ENCODE measurements at regions not wholly inside any gene's neighbourhood (a gene's known extent, or its start where the extent isn't known, plus 50 kb on each side); places are given as distances from the start of the nearest gene placed in this dataset.

DNA sequence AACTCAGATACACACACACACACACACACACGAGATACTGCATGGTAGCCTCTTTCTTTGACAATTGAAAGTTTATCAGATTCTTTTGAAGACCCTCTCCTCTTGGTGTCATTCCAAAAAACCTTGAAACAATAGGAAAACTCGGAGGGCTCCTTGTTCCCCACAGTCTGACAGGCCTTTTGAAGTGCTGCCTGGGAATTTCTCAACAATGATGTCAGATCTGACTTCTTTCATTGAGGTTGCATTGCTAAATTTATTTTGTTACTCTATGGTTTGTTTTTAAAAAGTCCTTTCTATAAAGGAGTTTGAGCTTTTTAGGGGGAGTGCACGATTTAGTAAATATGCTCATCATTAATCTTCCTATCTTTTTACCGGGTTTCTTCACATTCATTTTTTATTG is 583.9 kb downstream of the SEMA5A start:
- TF ChIP-seq, protein P1, sequence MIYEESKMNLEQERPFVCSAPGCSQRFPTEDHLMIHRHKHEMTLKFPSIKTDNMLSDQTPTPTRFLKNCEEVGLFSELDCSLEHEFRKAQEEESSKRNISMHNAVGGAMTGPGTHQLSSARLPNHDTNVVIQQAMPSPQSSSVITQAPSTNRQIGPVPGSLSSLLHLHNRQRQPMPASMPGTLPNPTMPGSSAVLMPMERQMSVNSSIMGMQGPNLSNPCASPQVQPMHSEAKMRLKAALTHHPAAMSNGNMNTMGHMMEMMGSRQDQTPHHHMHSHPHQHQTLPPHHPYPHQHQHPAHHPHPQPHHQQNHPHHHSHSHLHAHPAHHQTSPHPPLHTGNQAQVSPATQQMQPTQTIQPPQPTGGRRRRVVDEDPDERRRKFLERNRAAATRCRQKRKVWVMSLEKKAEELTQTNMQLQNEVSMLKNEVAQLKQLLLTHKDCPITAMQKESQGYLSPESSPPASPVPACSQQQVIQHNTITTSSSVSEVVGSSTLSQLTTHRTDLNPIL (CRISPR knock-in tag; IDR thresholded peaks at IDR 0.05; ENCODE audit: low read depth), result no peak
- TF ChIP-seq BACH2 (CRISPR knock-in tag; IDR thresholded peaks at IDR 0.05; ENCODE audit: borderline replicate concordance), result no peak
- TF ChIP-seq ZNF565 (CRISPR knock-in tag; conservative IDR thresholded peaks at IDR 0.05; ENCODE audit: low read depth), result no peak
- TF ChIP-seq, protein P2, sequence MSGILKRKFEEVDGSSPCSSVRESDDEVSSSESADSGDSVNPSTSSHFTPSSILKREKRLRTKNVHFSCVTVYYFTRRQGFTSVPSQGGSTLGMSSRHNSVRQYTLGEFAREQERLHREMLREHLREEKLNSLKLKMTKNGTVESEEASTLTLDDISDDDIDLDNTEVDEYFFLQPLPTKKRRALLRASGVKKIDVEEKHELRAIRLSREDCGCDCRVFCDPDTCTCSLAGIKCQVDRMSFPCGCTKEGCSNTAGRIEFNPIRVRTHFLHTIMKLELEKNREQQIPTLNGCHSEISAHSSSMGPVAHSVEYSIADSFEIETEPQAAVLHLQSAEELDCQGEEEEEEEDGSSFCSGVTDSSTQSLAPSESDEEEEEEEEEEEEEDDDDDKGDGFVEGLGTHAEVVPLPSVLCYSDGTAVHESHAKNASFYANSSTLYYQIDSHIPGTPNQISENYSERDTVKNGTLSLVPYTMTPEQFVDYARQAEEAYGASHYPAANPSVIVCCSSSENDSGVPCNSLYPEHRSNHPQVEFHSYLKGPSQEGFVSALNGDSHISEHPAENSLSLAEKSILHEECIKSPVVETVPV (CRISPR knock-in tag; IDR thresholded peaks at IDR 0.05), result no peak
- no peak for ATAC-seq

DNA sequence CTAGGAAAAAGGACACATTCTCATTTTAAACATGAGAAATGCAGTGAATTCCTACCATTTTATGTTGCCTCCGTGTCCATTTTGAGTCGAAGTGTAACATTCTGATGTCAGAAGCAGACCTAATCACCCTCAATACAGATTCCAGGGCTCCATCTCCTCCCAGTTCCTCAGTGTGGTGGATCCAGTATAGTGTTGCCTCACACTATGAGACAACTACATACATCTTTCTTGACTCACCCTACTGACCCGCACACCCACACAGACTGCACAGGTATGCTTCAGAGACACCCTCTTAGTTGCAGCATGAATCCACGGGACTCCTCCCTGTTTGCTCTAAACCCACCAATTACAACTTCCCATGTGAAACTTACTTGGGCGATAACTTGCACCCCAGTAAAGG is 564.9 kb downstream of the SEMA5A start:
- ATAC-seq, result no peak
- no peak for TF ChIP-seq RARB (CRISPR knock-in tag; IDR thresholded peaks at IDR 0.05)
- TF ChIP-seq ESRRG (CRISPR knock-in tag; IDR thresholded peaks at IDR 0.05), result no peak
- no peak for TF ChIP-seq ZFP3 (CRISPR knock-in tag; IDR thresholded peaks at IDR 0.05)
- TF ChIP-seq ARNTL (CRISPR knock-in tag; IDR thresholded peaks at IDR 0.05; ENCODE audit: borderline replicate concordance, low read depth), result no peak
- TF ChIP-seq ISL1 (CRISPR knock-in tag; IDR thresholded peaks at IDR 0.05), result no peak
- TF ChIP-seq ZNF565 (CRISPR knock-in tag; conservative IDR thresholded peaks at IDR 0.05; ENCODE audit: low read depth), result no peak
- no peak for TF ChIP-seq ZFP30 (CRISPR knock-in tag; IDR thresholded peaks at IDR 0.05)
- TF ChIP-seq, protein P1 (CRISPR knock-in tag; IDR thresholded peaks at IDR 0.05; ENCODE audit: low read depth), result no peak
- no peak for TF ChIP-seq CSDC2 (CRISPR knock-in tag; IDR thresholded peaks at IDR 0.05)
- TF ChIP-seq, protein P3, sequence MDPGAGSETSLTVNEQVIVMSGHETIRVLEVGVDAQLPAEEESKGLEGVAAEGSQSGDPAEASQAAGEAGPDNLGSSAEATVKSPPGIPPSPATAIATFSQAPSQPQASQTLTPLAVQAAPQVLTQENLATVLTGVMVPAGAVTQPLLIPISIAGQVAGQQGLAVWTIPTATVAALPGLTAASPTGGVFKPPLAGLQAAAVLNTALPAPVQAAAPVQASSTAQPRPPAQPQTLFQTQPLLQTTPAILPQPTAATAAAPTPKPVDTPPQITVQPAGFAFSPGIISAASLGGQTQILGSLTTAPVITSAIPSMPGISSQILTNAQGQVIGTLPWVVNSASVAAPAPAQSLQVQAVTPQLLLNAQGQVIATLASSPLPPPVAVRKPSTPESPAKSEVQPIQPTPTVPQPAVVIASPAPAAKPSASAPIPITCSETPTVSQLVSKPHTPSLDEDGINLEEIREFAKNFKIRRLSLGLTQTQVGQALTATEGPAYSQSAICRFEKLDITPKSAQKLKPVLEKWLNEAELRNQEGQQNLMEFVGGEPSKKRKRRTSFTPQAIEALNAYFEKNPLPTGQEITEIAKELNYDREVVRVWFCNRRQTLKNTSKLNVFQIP (CRISPR knock-in tag; IDR thresholded peaks at IDR 0.05; ENCODE audit: borderline replicate concordance, low read depth), result no peak
- TF ChIP-seq, protein P4, sequence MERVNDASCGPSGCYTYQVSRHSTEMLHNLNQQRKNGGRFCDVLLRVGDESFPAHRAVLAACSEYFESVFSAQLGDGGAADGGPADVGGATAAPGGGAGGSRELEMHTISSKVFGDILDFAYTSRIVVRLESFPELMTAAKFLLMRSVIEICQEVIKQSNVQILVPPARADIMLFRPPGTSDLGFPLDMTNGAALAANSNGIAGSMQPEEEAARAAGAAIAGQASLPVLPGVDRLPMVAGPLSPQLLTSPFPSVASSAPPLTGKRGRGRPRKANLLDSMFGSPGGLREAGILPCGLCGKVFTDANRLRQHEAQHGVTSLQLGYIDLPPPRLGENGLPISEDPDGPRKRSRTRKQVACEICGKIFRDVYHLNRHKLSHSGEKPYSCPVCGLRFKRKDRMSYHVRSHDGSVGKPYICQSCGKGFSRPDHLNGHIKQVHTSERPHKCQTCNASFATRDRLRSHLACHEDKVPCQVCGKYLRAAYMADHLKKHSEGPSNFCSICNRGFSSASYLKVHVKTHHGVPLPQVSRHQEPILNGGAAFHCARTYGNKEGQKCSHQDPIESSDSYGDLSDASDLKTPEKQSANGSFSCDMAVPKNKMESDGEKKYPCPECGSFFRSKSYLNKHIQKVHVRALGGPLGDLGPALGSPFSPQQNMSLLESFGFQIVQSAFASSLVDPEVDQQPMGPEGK (CRISPR knock-in tag; IDR thresholded peaks at IDR 0.05; ENCODE audit: borderline replicate concordance), result no peak
- TF ChIP-seq SNAI2 (CRISPR knock-in tag; IDR thresholded peaks at IDR 0.05), result no peak
- TF ChIP-seq PPARA (CRISPR knock-in tag; IDR thresholded peaks at IDR 0.05; ENCODE audit: borderline replicate concordance), result no peak
- no peak for TF ChIP-seq TCF4 (CRISPR knock-in tag; IDR thresholded peaks at IDR 0.05; ENCODE audit: borderline replicate concordance)
- no peak for TF ChIP-seq GLIS3 (CRISPR knock-in tag; IDR thresholded peaks at IDR 0.05)
- no peak for TF ChIP-seq ZC3H10 (CRISPR knock-in tag; IDR thresholded peaks at IDR 0.05)
- TF ChIP-seq, protein P5, sequence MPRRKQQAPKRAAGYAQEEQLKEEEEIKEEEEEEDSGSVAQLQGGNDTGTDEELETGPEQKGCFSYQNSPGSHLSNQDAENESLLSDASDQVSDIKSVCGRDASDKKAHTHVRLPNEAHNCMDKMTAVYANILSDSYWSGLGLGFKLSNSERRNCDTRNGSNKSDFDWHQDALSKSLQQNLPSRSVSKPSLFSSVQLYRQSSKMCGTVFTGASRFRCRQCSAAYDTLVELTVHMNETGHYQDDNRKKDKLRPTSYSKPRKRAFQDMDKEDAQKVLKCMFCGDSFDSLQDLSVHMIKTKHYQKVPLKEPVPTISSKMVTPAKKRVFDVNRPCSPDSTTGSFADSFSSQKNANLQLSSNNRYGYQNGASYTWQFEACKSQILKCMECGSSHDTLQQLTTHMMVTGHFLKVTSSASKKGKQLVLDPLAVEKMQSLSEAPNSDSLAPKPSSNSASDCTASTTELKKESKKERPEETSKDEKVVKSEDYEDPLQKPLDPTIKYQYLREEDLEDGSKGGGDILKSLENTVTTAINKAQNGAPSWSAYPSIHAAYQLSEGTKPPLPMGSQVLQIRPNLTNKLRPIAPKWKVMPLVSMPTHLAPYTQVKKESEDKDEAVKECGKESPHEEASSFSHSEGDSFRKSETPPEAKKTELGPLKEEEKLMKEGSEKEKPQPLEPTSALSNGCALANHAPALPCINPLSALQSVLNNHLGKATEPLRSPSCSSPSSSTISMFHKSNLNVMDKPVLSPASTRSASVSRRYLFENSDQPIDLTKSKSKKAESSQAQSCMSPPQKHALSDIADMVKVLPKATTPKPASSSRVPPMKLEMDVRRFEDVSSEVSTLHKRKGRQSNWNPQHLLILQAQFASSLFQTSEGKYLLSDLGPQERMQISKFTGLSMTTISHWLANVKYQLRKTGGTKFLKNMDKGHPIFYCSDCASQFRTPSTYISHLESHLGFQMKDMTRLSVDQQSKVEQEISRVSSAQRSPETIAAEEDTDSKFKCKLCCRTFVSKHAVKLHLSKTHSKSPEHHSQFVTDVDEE (CRISPR knock-in tag; IDR thresholded peaks at IDR 0.05), result no peak
- no peak for TF ChIP-seq OSR1 (CRISPR knock-in tag; IDR thresholded peaks at IDR 0.05)
- TF ChIP-seq BACH2 (CRISPR knock-in tag; IDR thresholded peaks at IDR 0.05; ENCODE audit: borderline replicate concordance), result no peak

DNA sequence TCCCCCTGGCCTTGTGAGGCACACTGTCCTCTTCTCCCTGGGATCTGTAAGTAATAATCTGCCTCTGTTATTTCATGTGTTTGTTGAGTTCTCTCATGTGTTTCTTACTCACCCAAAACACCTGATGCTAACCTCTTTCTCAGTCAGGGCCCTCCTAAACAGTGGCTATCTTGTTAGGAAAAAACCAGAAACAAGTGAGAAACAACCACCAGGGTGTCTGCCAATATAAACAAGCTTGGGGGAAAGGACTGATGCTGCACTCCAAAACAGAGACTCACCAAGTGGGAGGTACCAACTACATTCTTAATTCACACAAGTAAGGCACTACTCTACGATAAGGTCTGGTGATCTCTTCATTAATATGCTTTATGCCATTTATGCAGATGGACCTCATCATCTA is 564.4 kb downstream of the SEMA5A start:
- no peak for ATAC-seq
- no peak for TF ChIP-seq GLIS3 (CRISPR knock-in tag; IDR thresholded peaks at IDR 0.05)
- no peak for TF ChIP-seq ZNF565 (CRISPR knock-in tag; conservative IDR thresholded peaks at IDR 0.05; ENCODE audit: low read depth)
- no peak for TF ChIP-seq PPARA (CRISPR knock-in tag; IDR thresholded peaks at IDR 0.05; ENCODE audit: borderline replicate concordance)
- TF ChIP-seq OSR1 (CRISPR knock-in tag; IDR thresholded peaks at IDR 0.05), result no peak
- TF ChIP-seq, protein P2 (CRISPR knock-in tag; IDR thresholded peaks at IDR 0.05), result no peak
- TF ChIP-seq, protein P5 (CRISPR knock-in tag; IDR thresholded peaks at IDR 0.05), result no peak
- TF ChIP-seq, protein P4 (CRISPR knock-in tag; IDR thresholded peaks at IDR 0.05; ENCODE audit: borderline replicate concordance), result no peak

All from SK-N-SH treated with all-trans-retinoic acid at 6 μM for 48 hours (cell line).